IPS-15b (cell line): ENCODE measurements at regions not wholly inside any gene's neighbourhood (a gene's known extent, or its start where the extent isn't known, plus 50 kb on each side); places are given as distances from the start of the nearest gene placed in this dataset.

Experiments
- H3K27me3 ChIP-seq: one replicate; pipeline ENCODE4 v1.6.1; 2013; ENCODE audit warnings: low read length; ENCODE audit not compliant: control insufficient read depth, insufficient read depth
- H3K36me3 ChIP-seq: one replicate; pipeline ENCODE4 v1.6.1; 2013; ENCODE audit warnings: low read length; ENCODE audit not compliant: control insufficient read depth, insufficient read depth
- H3K4me1 ChIP-seq: one replicate; pipeline ENCODE4 v1.6.1; 2013; ENCODE audit warnings: mild to moderate bottlenecking, low read length; ENCODE audit not compliant: control insufficient read depth, insufficient read depth
- H3K4me3 ChIP-seq: one replicate; pipeline ENCODE4 v1.5.1; 2013; ENCODE audit warnings: low read depth, low read length
- H3K9ac ChIP-seq: one replicate; pipeline ENCODE4 v1.6.1; 2013; ENCODE audit warnings: low read depth, mild to moderate bottlenecking, low read length
- H3K9me3 ChIP-seq: one replicate; pipeline ENCODE4 v1.6.1; 2013; ENCODE audit warnings: mild to moderate bottlenecking, low read length; ENCODE audit not compliant: control insufficient read depth, insufficient read depth

GRCh38 chr20:48571949-48572847 lies 255.6 kb downstream of the PREX1 start:
- Histone ChIP-seq H3K36me3 (no peaks in the 10 kb centered on the region), H3K9ac (no peak overlapping the region), H3K9me3 (no peaks in the 10 kb centered on the region), H3K27me3 (no peaks in the 10 kb centered on the region), H3K4me1 (no peaks in the 10 kb centered on the region), H3K4me3 (no peak overlapping the region)

DNA sequence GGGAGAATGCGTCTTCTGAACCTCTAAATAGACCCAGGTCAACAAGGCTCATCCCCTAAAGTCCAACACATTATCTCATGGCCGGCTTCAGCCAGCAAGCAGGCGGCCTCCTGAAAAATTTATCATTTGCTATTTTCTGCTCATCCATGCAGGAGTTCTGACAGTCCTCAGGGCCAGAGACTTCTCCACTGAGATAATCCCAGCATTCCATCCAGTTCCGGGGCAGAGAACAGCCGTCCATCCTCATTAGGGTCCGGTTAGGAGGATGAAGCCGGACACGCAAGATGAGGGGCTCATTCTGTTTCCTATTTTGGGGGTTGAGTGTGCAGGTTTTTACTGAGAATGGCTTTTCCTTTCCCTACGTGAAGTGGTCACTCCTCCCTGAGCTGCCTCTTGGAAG lies 258.1 kb downstream of the PREX1 start:
- Histone ChIP-seq H3K36me3 (no peaks in the 10 kb centered on the region), H3K9ac (no peak overlapping the region), H3K9me3 (no peaks in the 10 kb centered on the region), H3K27me3 (no peaks in the 10 kb centered on the region), H3K4me1 (no peaks in the 10 kb centered on the region), H3K4me3 (no peak overlapping the region)

GRCh38 chr20:48568520-48568919 lies 259.3 kb downstream of the PREX1 start:
- H3K36me3 ChIP-seq = no peaks in the 10 kb centered on the region
- H3K4me1 ChIP-seq = no peaks in the 10 kb centered on the region
- H3K9me3 ChIP-seq = no peaks in the 10 kb centered on the region
- no peak overlapping the region for H3K9ac ChIP-seq
- H3K4me3 ChIP-seq = no peak overlapping the region
- no peaks in the 10 kb centered on the region for H3K27me3 ChIP-seq

DNA sequence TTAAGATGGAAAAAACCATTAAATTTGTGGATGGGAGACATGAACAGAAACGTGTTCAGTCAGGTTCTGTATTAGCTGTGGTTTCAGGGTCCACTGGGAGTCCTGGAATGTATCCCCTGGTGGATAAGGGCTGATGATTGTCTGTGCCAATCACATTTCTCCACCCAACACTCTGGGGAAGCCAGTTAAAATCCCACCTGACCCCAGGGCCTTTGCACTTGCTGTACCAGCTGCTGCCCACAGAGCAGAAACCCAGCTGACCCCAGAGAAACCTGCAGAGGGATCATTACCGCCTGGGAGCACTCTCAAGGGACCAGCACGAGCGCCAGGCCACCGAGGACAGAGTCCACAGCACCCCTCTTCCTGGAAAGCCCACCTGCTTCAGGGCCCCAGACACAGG lies 260.7 kb downstream of the PREX1 start:
- Histone ChIP-seq H3K9me3 (no peaks in the 10 kb centered on the region), H3K9ac (no peak overlapping the region), H3K4me1 (no peaks in the 10 kb centered on the region), H3K27me3 (no peaks in the 10 kb centered on the region), H3K36me3 (no peaks in the 10 kb centered on the region), H3K4me3 (no peak overlapping the region)

GRCh38 chr20:48564982-48565539 lies 262.7 kb downstream of the PREX1 start:
- Histone ChIP-seq H3K4me1 (no peaks in the 10 kb centered on the region), H3K27me3 (no peaks in the 10 kb centered on the region), H3K36me3 (no peaks in the 10 kb centered on the region), H3K4me3 (no peak overlapping the region), H3K9me3 (no peaks in the 10 kb centered on the region), H3K9ac (no peak overlapping the region)

- no peaks in the 10 kb centered on the region for H3K27me3 ChIP-seq
- H3K9ac ChIP-seq = no peak overlapping the region
- no peaks in the 10 kb centered on the region for H3K36me3 ChIP-seq
- no peak overlapping the region for H3K4me3 ChIP-seq
- no peaks in the 10 kb centered on the region for H3K9me3 ChIP-seq
- H3K4me1 ChIP-seq = no peaks in the 10 kb centered on the region
Measured at GRCh38 chr20:48563191-48563870, 264.5 kb downstream of the PREX1 start.

GRCh38 chr20:48562586-48563116 lies 265.1 kb downstream of the PREX1 start:
- Histone ChIP-seq H3K9ac (no peak overlapping the region), H3K4me1 (no peaks in the 10 kb centered on the region), H3K4me3 (no peak overlapping the region), H3K9me3 (no peaks in the 10 kb centered on the region), H3K27me3 (no peaks in the 10 kb centered on the region), H3K36me3 (no peaks in the 10 kb centered on the region)

DNA sequence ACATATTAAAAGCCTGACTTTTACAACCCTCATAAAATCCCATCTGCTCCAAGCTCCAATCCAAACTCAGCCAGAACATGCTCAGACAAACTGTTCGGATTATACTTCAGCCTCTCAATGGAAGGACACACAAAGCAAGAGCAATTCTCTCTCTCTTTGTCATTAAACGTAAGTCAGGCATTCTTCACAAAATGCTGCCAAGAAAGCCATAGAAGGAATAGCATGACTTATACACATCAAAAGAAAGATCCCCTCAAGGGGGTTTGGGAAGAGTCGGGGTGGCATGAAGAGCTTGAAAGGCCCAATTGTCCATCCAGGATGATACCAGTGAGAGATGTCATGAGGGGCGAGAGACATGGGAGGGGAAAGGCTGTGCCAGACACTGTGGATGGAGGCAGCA lies 268.9 kb downstream of the PREX1 start:
- Histone ChIP-seq H3K27me3 (no peaks in the 10 kb centered on the region), H3K4me1 (no peaks in the 10 kb centered on the region), H3K4me3 (no peak overlapping the region), H3K36me3 (no peaks in the 10 kb centered on the region), H3K9me3 (no peaks in the 10 kb centered on the region), H3K9ac (no peak overlapping the region)

DNA sequence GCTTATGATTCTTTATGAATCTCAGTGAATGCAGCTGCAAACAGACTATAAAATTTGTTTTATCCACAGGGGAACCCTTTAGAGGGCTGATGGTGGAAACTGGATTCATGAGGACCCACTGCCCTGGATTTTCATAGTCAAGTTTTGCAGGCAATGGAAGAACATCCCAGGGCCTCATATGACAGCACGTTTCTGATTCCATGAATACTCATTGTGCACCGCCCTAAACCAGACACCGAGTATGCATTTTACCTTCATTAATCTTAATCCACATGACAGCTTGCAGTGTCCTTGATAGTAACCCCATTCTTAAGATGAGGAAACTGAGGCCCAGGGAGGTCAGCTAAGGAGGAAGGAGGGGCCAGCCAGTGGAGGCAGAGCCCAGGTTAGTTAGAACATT lies 270.4 kb downstream of the PREX1 start:
- Histone ChIP-seq H3K36me3 (no peaks in the 10 kb centered on the region), H3K9me3 (no peaks in the 10 kb centered on the region), H3K4me1 (no peaks in the 10 kb centered on the region), H3K9ac (no peak overlapping the region), H3K27me3 (no peaks in the 10 kb centered on the region), H3K4me3 (no peak overlapping the region)

DNA sequence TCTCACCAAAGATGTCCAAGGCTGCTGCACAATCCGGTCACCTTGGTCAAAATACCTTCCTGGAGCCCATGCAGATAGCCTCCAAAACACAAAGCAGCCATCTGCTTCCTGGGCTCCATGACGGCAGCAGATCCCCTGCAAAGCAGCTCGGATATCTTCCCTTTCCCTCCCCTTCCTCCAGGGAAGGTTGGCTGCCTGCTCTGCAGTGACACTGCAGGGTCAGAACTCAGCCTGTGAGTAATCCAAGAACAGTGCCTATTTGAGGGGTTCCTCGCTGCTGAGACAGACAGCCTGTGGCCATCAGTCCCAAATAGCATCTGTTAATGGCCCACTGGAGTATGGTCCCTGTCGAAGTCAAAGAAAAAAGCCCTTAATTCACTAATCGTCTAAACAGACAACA lies 270.8 kb downstream of the PREX1 start:
- no peaks in the 10 kb centered on the region for H3K27me3 ChIP-seq
- no peaks in the 10 kb centered on the region for H3K36me3 ChIP-seq
- no peak overlapping the region for H3K4me3 ChIP-seq
- no peak overlapping the region for H3K9ac ChIP-seq
- H3K4me1 ChIP-seq = no peaks in the 10 kb centered on the region
- no peaks in the 10 kb centered on the region for H3K9me3 ChIP-seq

- Histone ChIP-seq H3K9me3 (no peaks in the 10 kb centered on the region), H3K27me3 (no peaks in the 10 kb centered on the region), H3K4me3 (no peak overlapping the region), H3K9ac (no peak overlapping the region), H3K36me3 (no peaks in the 10 kb centered on the region), H3K4me1 (no peaks in the 10 kb centered on the region)
Measured at GRCh38 chr20:48552550-48552949, 275.2 kb downstream of the PREX1 start.
